GM19452 (cell line): ENCODE measurements at regions not wholly inside any gene's neighbourhood (a gene's known extent, or its start where the extent isn't known, plus 50 kb on each side); places are given as distances from the start of the nearest gene placed in this dataset.
"Not testable (repeated sequence)": the region's sequence is repeated elsewhere in the genome, so short reads cannot be mapped to it uniquely, and the experiment has no call there.

Experiments used
- ATAC-seq: cut with Tn5 transposase; IDR thresholded peaks from one replicate; pipeline ENCODE4 v1.9.1; 2021; ENCODE audit not compliant: unreplicated experiment

GRCh38 chr13:71218960-71219359, 648.0 kb downstream of the DACH1 start:
- ATAC-seq: no peak

DNA sequence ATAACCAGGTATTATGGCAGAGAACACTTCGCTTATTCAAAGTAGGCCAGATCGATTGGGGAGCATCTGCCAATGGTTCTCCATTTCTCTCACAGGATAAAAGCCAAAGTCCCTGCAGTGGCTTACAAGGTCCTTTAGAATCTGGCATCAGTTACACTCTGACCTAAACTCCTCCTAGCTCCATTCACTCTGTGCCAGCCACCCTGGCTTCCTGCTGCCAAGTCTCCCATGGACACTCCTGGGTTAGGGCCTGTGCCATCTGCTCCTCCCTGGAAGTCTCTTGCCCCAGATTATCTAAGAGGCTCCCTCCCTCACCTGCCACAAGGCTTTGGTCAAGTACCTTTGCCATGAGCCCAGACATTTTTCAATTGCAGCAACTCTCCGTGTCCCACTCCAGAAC, 649.2 kb downstream of the DACH1 start:
- ATAC-seq: no peak

- no peak for ATAC-seq
These were observed 652.2 kb downstream of the DACH1 start for GRCh38 chr13:71214821-71215220.

GRCh38 chr13:71214357-71214756, 652.6 kb downstream of the DACH1 start:
- no peak for ATAC-seq

DNA sequence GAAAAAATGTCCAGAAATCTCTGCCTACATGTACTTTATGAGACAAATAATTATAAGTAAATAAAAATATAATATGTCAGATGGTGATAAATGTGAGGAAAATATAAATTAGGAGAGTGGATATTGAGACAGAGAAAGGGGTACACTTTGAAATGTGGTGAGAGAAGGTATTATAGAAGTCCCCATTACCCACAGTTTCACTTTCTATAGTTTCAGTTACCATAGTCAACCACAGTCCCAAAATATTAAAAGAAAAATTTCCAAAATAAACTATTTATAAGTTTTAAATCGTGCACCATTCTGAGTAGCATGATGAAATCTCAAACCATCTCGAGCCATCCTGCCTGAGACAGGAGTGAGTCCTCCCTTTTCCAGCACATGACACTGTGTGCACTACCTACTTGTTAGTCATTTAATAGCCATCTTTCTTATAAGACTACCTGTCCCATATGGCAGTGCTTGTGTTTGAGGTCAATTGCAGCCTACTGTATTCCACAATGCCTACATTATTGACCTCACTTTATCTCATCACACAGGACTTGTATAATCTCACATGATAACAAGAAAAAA, 653.7 kb downstream of the DACH1 start:
- no peak for ATAC-seq

- no peak for ATAC-seq
These were observed 656.1 kb downstream of the DACH1 start for GRCh38 chr13:71210861-71211260.

DNA sequence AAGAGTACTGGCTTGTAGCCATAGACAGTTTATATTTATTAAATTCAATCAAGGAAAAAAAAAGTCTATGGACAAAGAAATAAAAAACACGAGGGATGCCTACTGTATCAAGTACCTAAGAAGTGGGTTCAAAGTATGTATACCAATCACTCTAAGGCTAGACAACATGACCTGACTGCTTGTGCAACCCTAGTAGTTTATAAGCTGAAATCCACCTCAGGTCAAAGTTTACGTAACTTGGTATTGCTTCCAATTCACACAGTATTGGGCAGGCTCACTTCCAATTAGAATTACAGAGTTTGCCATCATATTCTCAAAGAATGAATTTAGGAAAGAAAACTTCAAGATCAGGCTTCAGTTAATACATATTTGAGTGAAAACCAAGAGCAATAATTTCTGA, 657.8 kb downstream of the DACH1 start:
- ATAC-seq: no peak

- not testable (repeated sequence) for ATAC-seq
These were observed 682.4 kb downstream of the DACH1 start for GRCh38 chr13:71184583-71184982.

DNA sequence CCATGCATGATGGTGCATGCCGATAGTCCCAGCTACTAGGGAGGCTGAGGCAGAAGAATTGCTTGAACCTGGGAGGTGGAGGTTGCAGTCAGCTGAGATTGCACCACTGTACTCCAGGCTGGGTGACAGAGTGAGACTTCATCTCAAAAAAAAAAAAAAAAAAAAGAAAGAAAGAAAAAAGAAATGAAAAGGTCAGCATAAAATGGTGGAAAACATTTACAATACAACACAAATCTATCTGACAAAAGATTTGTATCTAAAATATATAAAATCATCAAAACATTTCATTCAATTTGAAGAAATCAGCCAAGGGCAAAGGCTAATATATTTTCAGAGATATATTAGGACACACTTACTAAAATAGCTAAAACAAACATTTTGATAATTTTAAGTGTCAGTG, 683.7 kb downstream of the DACH1 start:
- ATAC-seq: not testable (repeated sequence)

DNA sequence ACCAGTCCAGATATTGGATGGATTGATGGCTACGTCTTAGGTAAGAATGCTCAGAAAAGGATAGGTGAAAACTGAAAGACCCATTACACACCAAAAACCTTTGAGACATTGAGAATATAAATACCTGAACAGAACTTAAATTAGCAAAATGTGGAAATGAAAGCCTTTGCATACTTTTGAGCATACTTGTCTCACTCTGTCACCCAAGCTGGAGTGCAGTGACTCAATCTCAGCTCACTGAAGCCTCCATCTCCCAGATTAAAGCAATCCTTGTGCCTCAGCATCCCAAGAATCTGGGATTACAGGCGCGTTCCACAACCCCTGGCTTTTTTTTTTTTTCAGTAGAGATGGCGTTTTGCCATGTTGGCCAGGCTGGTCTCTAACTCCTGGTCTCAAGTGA, 695.3 kb downstream of the DACH1 start:
- no peak for ATAC-seq

GRCh38 chr13:71169180-71169579, 697.8 kb downstream of the DACH1 start:
- ATAC-seq: no peak

DNA sequence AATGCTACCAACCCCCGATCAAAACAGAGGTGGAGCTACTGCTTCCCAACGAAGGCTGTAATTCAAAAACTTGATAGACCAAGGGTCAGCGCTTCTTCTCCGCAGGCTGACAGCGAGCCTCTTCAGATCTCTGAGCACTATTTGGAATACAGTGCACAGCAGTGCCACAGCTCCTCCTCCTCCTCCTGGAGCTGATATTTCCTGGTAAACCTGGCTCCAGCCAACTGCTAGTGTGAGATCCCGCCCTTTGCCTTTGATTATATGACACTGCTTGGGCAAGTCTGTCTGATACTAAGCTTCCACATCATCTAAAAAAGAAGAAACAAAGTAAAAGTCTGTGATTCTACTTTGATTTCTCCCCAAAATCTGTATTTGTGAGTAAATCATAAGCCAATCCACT, 710.5 kb downstream of the DACH1 start:
- no peak for ATAC-seq

DNA sequence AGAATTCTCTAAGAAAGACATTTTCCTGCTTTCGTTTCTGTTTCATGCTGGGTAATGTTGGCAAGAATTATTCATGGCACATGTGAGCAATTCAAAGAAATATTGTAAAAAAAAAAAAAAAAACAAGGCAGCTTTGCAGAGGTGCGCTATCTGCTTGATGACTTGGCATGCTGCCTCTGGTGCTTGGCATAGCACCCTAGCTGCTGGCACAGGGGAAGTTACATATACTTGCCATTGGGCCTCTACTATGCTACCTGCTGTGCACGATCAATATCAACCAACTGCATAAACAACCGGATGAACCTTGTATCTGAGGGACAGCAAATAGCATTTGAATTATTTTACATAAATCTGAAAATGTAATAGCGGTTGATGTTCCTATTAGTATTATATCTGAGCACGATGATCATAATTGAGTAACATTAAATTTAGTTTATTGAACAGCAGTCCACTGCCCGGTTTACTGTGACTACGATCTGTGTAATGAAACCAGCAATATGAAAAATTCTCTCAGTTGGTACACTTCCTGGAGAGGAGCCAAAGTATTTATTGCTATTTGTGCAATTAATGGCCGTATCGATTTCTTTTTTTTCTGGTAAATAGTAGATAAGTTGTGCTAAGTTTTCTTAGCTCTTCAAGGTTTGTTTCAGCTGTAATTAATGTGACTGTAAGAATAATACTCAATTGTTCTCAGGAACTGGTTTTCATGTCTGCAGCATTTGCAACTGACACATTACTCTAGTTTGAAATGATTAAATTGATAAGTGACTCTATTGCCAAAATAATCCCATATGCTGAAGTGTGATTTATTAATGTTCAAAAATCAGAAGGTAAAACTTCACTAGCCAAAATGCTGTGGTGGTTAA, 717.3 kb downstream of the DACH1 start:
- ATAC-seq: no peak

DNA sequence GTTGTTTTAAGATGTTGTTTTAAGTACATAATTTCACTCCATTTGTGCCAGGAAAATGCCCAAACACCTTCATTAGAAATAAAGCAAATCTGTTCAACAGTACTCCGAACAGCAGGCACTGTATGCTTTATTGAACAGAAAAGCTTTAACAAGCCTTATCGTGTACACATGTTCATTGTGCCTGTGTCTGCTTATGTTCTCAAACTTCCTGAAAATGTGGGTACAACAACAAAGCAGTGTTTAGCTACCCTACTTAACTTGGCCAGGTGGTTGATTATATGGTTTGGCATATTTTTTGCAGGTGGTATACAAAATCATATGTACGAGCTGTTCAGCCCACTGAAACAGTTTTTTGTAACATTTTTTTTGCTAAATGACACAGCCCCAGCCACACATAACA, 718.0 kb downstream of the DACH1 start:
- no peak for ATAC-seq

- ATAC-seq: no peak
These were observed 718.6 kb downstream of the DACH1 start for GRCh38 chr13:71148396-71148795.

- no peak for ATAC-seq
These were observed 722.1 kb downstream of the DACH1 start for GRCh38 chr13:71144883-71145282.

DNA sequence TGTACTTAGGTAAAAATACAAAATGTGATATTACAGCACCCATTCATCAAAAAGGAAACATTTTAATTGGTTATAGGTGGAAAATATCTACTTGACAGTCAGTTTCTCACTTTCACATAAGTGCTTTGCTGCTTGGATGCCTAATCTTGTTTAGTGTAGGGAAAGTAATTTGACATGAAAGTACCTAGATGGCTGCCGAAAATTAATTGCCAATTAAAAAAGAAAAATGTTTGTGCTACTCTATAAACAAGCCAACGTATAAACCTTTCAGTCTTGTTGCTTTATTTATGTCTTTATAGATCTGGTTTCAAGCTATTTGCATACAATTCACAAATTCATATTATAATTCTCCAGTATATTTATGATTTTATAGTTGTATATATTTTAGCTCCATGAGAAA, 729.9 kb downstream of the DACH1 start:
- ATAC-seq: no peak

DNA sequence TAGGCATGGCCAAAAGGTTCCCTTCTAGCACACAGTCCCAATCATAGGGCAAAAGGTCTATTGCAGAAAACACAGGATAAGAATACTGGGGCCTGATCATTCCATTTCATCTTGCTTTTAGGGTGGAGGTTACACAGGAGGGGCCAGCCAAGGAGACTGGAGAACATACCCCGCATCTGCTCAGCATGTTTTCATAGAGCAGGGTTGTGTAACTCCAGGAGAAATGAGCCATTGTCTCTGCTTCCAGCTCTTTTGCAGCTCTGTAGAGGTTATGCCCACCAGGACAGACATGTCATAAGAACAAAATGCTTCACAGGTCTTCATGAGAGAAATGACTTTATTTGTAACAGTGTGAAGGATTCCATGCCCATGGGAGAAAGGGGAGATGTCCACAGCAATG, 742.8 kb downstream of the DACH1 start:
- ATAC-seq: no peak

GRCh38 chr13:71118779-71119364, 748.1 kb downstream of the DACH1 start:
- ATAC-seq: no peak

GRCh38 chr13:71117920-71118319, 749.1 kb downstream of the DACH1 start:
- ATAC-seq: no peak

- ATAC-seq: no peak
These were observed 751.7 kb downstream of the DACH1 start for GRCh38 chr13:71115301-71115700.

DNA sequence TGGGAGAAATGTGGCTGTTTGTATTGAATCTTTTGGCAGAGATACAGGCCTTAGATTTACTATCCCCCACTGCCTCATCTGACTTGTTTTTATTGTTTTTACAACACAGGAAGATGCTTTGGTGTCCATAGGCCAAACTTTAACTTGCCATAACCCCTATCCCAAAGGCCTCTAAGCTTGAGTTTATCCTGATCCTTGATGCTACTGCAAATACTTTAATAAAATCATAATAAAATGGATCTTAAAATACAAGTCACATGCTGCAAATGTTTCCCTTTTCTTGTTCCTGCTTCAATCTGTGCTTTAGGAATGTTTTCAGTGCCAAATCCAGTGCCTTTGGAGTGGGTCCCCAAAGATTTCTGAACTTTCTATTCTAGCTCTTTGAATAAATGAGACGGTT, 770.6 kb downstream of the DACH1 start:
- ATAC-seq: no peak
